ENCODE measurements at regions not wholly inside any gene's neighbourhood (a gene's known extent, or its start where the extent isn't known, plus 50 kb on each side); places are given as distances from the start of the nearest gene placed in this dataset.

DNA sequence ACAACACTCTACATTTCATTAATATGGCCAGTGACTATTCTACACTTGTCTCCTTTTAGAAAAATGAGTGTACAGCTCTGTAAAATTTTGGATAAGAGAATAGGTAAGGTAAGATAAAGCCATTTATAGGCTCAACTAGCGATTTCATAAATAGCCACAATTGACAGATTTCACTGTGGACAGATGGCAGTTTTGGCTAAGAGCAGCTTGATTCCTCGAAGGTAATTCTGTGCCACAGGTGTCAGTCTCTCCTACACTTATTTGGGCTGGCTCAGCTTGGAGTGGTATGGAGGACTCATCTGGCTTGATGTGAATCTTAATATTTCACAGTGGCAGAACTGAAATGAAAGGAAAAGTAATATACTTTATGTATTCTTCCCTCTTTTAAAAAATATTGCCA lies 536.7 kb upstream of the TBL1XR1 start:
- TF ChIP-seq EZH2 (IDR thresholded peaks at IDR 0.05; ENCODE audit: borderline replicate concordance, insufficient read depth, low read depth, low read length, poor library complexity, severe bottlenecking), result no peak
- TF ChIP-seq, protein P1, sequence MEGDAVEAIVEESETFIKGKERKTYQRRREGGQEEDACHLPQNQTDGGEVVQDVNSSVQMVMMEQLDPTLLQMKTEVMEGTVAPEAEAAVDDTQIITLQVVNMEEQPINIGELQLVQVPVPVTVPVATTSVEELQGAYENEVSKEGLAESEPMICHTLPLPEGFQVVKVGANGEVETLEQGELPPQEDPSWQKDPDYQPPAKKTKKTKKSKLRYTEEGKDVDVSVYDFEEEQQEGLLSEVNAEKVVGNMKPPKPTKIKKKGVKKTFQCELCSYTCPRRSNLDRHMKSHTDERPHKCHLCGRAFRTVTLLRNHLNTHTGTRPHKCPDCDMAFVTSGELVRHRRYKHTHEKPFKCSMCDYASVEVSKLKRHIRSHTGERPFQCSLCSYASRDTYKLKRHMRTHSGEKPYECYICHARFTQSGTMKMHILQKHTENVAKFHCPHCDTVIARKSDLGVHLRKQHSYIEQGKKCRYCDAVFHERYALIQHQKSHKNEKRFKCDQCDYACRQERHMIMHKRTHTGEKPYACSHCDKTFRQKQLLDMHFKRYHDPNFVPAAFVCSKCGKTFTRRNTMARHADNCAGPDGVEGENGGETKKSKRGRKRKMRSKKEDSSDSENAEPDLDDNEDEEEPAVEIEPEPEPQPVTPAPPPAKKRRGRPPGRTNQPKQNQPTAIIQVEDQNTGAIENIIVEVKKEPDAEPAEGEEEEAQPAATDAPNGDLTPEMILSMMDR (IDR thresholded peaks at IDR 0.05), result no peak
